CD4-positive, alpha-beta T cell (primary cell): ENCODE measurements at regions not wholly inside any gene's neighbourhood (a gene's known extent, or its start where the extent isn't known, plus 50 kb on each side); places are given as distances from the start of the nearest gene placed in this dataset.

ENCODE experiments used
- ATAC-seq: fragments of 200-7000 bp; cut with Tn5 transposase; one replicate; pipeline ENCODE4 v1.10.0; 2022; ENCODE audit warnings: mild to moderate bottlenecking; ENCODE audit not compliant: poor library complexity
- CTCF ChIA-PET: fragments of 350-600 bp; sonication (Branson Sonifier 250); formaldehyde crosslinking; loops from one replicate; lab custom pipeline; 2021; ENCODE audit warnings: antibody characterized with exemption, inconsistent platforms; lab: Charles Lee
- POLR2A ChIA-PET: fragments of 350-600 bp; sonication (Branson Sonifier 250); formaldehyde crosslinking; loops from one replicate; lab custom pipeline; 2021; ENCODE audit warnings: antibody characterized with exemption, inconsistent platforms; lab: Charles Lee
- DNase-seq, 14 experiments: peaks; one replicate each; pipeline ENCODE4 v3.0.0-alpha.2; 2013 to 2020; ENCODE audit warnings: mixed read lengths in 2 of 14
- H3K27ac ChIP-seq, 2 donors: one replicate each; pipeline versions ENCODE4 v1.5.1 to v1.7.0; 2013; ENCODE audit warnings: low read length in 2 of 2, low read depth in 1 of 2, mild to moderate bottlenecking in 1 of 2
- H3K27me3 ChIP-seq, 2 experiments: 1 replicate in 1 of 2; 2 replicates in 1 of 2; pipeline versions ENCODE4 v1.6.1 to v1.7.0; 2013; ENCODE audit warnings: low read length in 2 of 2, control low read depth in 1 of 2, mild to moderate bottlenecking in 1 of 2, moderate library complexity in 1 of 2; ENCODE audit not compliant: insufficient read depth in 2 of 2, control insufficient read depth in 1 of 2
- H3K36me3 ChIP-seq: one replicate; pipeline ENCODE4 v1.6.1; 2013; ENCODE audit warnings: low read length, control low read depth; ENCODE audit not compliant: insufficient read depth
- H3K4me1 ChIP-seq: one replicate; pipeline ENCODE4 v1.6.1; 2013; ENCODE audit warnings: low read length, control low read depth; ENCODE audit not compliant: insufficient read depth
- H3K4me3 ChIP-seq: one replicate; pipeline ENCODE4 v1.5.1; 2013; ENCODE audit warnings: mild to moderate bottlenecking, low read length, moderate library complexity
- H3K9me3 ChIP-seq, 2 experiments: 1 replicate in 1 of 2; 2 replicates in 1 of 2; pipeline versions ENCODE4 v1.6.1 to v1.7.0; 2013; ENCODE audit warnings: low read length in 2 of 2, mild to moderate bottlenecking in 2 of 2, control low read depth in 1 of 2, moderate library complexity in 1 of 2; ENCODE audit not compliant: control insufficient read depth in 1 of 2, insufficient read depth in 1 of 2
- H3K27ac Mint-ChIP-seq: one replicate; pipeline ENCODE4 v1.8.0; 2020; ENCODE audit warnings: mixed read lengths
- H3K27me3 Mint-ChIP-seq: one replicate; pipeline ENCODE4 v1.8.0; 2021; ENCODE audit warnings: mixed read lengths
- H3K36me3 Mint-ChIP-seq: one replicate; pipeline ENCODE4 v1.8.0; 2021; ENCODE audit warnings: low read depth, mixed read lengths
- H3K4me1 Mint-ChIP-seq: one replicate; pipeline ENCODE4 v1.8.0; 2021; ENCODE audit warnings: low read depth, mixed read lengths
- H3K4me3 Mint-ChIP-seq: one replicate; pipeline ENCODE4 v1.8.0; 2020; ENCODE audit warnings: mild to moderate bottlenecking, mixed read lengths
- H3K9me3 Mint-ChIP-seq: one replicate; pipeline ENCODE4 v1.8.0; 2020; ENCODE audit warnings: mixed read lengths
- intact Hi-C, 2 experiments: fragments of 100-400 bp; cut with DNase I in 1 of 2; cut with micrococcal nuclease in 1 of 2; formaldehyde crosslinking; loops; one replicate each; pipeline versions ENCODE4 v1.15.1 to v1.9.0; 2023 to 2025; cut with DNase I, micrococcal nuclease
- TF ChIP-seq, protein P1 (sequence below): fragments of 200-600 bp; IDR thresholded peaks from one replicate; pipeline ENCODE4 v1.8.0; 2022; ENCODE audit warnings: antibody characterized with exemption, mild to moderate bottlenecking

GRCh38 chr11:19345519-19345847 is 104.7 kb upstream of the E2F8 start:
- no peak overlapping the region for H3K27ac ChIP-seq
- DNase-seq (no peak), ATAC-seq (no peak)
- H3K9me3 ChIP-seq: peaks cover 0 to 22% of the 10 kb centered on the region in 2 experiments
- peaks cover 54 to 67% of the 10 kb centered on the region in 2 experiments for H3K27me3 ChIP-seq
- ChIA-PET CTCF (no interaction called here), POLR2A (no interaction called here)
- Mint-ChIP-seq H3K36me3 (no peaks in the 10 kb centered on the region), H3K27ac (no peak overlapping the region), H3K9me3 (no peaks in the 10 kb centered on the region), H3K27me3 (peaks cover 94% of the 10 kb centered on the region), H3K4me3 (no peak overlapping the region), H3K4me1 (no peaks in the 10 kb centered on the region)
- TF ChIP-seq, protein P1, sequence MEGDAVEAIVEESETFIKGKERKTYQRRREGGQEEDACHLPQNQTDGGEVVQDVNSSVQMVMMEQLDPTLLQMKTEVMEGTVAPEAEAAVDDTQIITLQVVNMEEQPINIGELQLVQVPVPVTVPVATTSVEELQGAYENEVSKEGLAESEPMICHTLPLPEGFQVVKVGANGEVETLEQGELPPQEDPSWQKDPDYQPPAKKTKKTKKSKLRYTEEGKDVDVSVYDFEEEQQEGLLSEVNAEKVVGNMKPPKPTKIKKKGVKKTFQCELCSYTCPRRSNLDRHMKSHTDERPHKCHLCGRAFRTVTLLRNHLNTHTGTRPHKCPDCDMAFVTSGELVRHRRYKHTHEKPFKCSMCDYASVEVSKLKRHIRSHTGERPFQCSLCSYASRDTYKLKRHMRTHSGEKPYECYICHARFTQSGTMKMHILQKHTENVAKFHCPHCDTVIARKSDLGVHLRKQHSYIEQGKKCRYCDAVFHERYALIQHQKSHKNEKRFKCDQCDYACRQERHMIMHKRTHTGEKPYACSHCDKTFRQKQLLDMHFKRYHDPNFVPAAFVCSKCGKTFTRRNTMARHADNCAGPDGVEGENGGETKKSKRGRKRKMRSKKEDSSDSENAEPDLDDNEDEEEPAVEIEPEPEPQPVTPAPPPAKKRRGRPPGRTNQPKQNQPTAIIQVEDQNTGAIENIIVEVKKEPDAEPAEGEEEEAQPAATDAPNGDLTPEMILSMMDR: no peak
- H3K4me3 ChIP-seq: no peak overlapping the region
- no peaks in the 10 kb centered on the region for H3K4me1 ChIP-seq
- intact Hi-C loops: no loop called here
- H3K36me3 ChIP-seq: no peaks in the 10 kb centered on the region

GRCh38 chr11:19344661-19345518 is 104.1 kb upstream of the E2F8 start:
- intact Hi-C loops: no loop called here
- ChIA-PET POLR2A (no interaction called here), CTCF (no interaction called here)
- no peak overlapping the region for H3K4me3 Mint-ChIP-seq
- ATAC-seq (no peak), DNase-seq (no peak)
- H3K4me1 Mint-ChIP-seq: no peaks in the 10 kb centered on the region
- Histone ChIP-seq H3K9me3 (peaks cover 0 to 16% of the 10 kb centered on the region in 2 experiments), H3K27ac (no peak overlapping the region), H3K27me3 (peaks cover 49 to 61% of the 10 kb centered on the region in 2 experiments), H3K4me1 (no peaks in the 10 kb centered on the region), H3K4me3 (no peak overlapping the region), H3K36me3 (no peaks in the 10 kb centered on the region)
- TF ChIP-seq, protein P1: no peak
- H3K36me3 Mint-ChIP-seq: no peaks in the 10 kb centered on the region
- no peak overlapping the region for H3K27ac Mint-ChIP-seq
- H3K27me3 Mint-ChIP-seq: peaks cover 94% of the 10 kb centered on the region
- no peaks in the 10 kb centered on the region for H3K9me3 Mint-ChIP-seq

- H3K27ac Mint-ChIP-seq: no peak overlapping the region
- no peak overlapping the region for H3K4me3 ChIP-seq
- H3K36me3 Mint-ChIP-seq: no peaks in the 10 kb centered on the region
- DNase-seq (no peak), ATAC-seq (no peak)
- no peaks in the 10 kb centered on the region for H3K4me1 Mint-ChIP-seq
- H3K9me3 ChIP-seq: peaks cover 0 to 16% of the 10 kb centered on the region in 2 experiments
- intact Hi-C loops: no loop called here
- H3K4me3 Mint-ChIP-seq: no peak overlapping the region
- no peak overlapping the region for H3K27ac ChIP-seq
- TF ChIP-seq, protein P1: no peak
- H3K27me3 ChIP-seq: peaks cover 30 to 40% of the 10 kb centered on the region in 2 experiments
- H3K4me1 ChIP-seq: no peaks in the 10 kb centered on the region
- no peaks in the 10 kb centered on the region for H3K9me3 Mint-ChIP-seq
- CTCF ChIA-PET: no interaction called here
- H3K36me3 ChIP-seq: no peaks in the 10 kb centered on the region
- H3K27me3 Mint-ChIP-seq: peaks cover 88% of the 10 kb centered on the region
- POLR2A ChIA-PET: no interaction called here
Observed at GRCh38 chr11:19342036-19342435, 101.3 kb upstream of the E2F8 start.
